NT2/D1 (cell line): ENCODE measurements at regions not wholly inside any gene's neighbourhood (a gene's known extent, or its start where the extent isn't known, plus 50 kb on each side); places are given as distances from the start of the nearest gene placed in this dataset.

ENCODE experiments used
- DNase-seq: peaks from one replicate; pipeline ENCODE4 v3.0.0-alpha.2; 2011; ENCODE audit warnings: low read depth, low spot score
- H3K27me3 ChIP-seq: 2 replicates; pipeline ENCODE4 v1.6.0; 2011; ENCODE audit warnings: mild to moderate bottlenecking; ENCODE audit not compliant: insufficient read length, insufficient read depth
- H3K36me3 ChIP-seq: 2 replicates; pipeline ENCODE4 v1.6.1; 2011; ENCODE audit warnings: mild to moderate bottlenecking, low read length, mixed read lengths; ENCODE audit not compliant: insufficient read depth, insufficient read length
- H3K4me1 ChIP-seq: 2 replicates; pipeline ENCODE4 v1.5.1; 2011; ENCODE audit not compliant: insufficient read depth, insufficient read length
- H3K4me3 ChIP-seq: 2 replicates; pipeline ENCODE4 v1.5.1; 2011; ENCODE audit warnings: low read depth; ENCODE audit not compliant: insufficient read length
- H3K9ac ChIP-seq: 2 replicates; pipeline ENCODE4 v1.6.0; 2011; ENCODE audit warnings: low read depth; ENCODE audit not compliant: insufficient read length
- H3K9me3 ChIP-seq: 2 replicates; pipeline ENCODE4 v1.5.1; 2011; ENCODE audit warnings: mild to moderate bottlenecking, low read length; ENCODE audit not compliant: insufficient read depth
- SUZ12 ChIP-seq: IDR thresholded peaks from 2 replicates; pipeline ENCODE4 v1.6.1; 2011; ENCODE audit not compliant: insufficient read length, insufficient read depth; ENCODE audit errors: extremely low read depth
- YY1 ChIP-seq: IDR thresholded peaks from 2 replicates; pipeline ENCODE4 v1.6.1; 2011; ENCODE audit not compliant: insufficient read length, insufficient read depth
- ZNF274 ChIP-seq: IDR thresholded peaks from 2 replicates; pipeline ENCODE4 v1.6.1; 2011; ENCODE audit warnings: mild to moderate bottlenecking, low read depth, low read length

DNA sequence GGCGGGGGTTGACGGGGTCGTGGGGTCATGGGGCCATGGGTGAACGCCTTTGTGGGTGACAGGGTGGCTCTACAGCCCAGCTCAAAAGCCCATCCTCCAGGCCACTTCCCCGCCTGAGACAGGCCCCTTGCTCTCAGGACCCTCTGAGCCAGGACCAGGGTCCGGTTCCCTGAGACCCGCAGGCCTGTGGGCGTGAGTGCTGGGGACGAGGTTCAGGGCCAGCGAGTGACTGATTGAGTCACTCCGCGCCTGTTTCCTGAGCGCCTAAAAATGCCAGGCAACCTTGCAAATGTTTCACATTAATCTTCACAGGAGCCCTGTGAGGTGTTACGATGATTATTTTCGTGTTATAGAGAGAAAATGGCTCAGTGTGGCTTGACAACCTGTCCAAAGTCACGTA, 97.8 kb downstream of the ZNF674 start:
- Histone ChIP-seq H3K4me3 (peak overlapping the region; percentile 67), H3K9ac (peak overlapping the region; percentile 76), H3K4me1 (peaks cover 4% of the 10 kb centered on the region), H3K27me3 (no peaks in the 10 kb centered on the region), H3K9me3 (no peaks in the 10 kb centered on the region), H3K36me3 (peaks cover 41% of the 10 kb centered on the region)
- no peak for DNase-seq
- TF ChIP-seq ZNF274 = no peak
- TF ChIP-seq SUZ12 = no peak
- no peak for TF ChIP-seq YY1

GRCh38 chrX:46446727-46447378, 98.4 kb downstream of the ZNF674 start:
- Histone ChIP-seq H3K9me3 (no peaks in the 10 kb centered on the region), H3K4me3 (peak overlapping the region; percentile 67), H3K9ac (peak overlapping the region; percentile 90), H3K27me3 (no peaks in the 10 kb centered on the region), H3K4me1 (peaks cover 4% of the 10 kb centered on the region), H3K36me3 (peaks cover 36% of the 10 kb centered on the region)
- TF ChIP-seq SUZ12 (no peak), YY1 (peak; percentile 87)
- DNase-seq = peak; percentile 82

- no peak for TF ChIP-seq SUZ12
- peak; percentile 13 for TF ChIP-seq YY1
- H3K4me3 ChIP-seq = no peak overlapping the region
Observed at GRCh38 chrX:46444011-46444410, 101.2 kb downstream of the ZNF674 start.

DNA sequence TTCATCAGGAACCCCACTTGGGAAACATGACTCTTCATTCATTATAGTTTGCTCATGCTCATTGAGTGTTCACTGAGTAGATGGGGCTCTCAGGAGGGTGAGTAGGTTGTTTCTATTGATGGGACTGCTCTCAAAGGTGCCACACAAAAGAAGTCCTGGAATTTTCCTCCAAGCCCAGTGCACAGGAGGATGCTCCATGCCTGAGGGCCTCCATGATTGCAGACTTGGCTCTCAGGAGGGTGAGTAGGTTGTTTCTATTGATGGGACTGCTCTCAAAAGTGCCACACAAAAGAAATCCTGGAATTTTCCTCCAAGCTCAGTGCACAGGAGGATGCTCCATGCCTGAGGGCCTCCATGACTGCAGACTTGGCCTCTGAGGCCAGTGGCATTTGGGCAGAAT, 108.5 kb downstream of the ZNF674 start:
- Histone ChIP-seq H3K9ac (no peak overlapping the region), H3K4me1 (no peaks in the 10 kb centered on the region), H3K36me3 (no peaks in the 10 kb centered on the region), H3K9me3 (no peaks in the 10 kb centered on the region), H3K27me3 (no peaks in the 10 kb centered on the region), H3K4me3 (no peak overlapping the region)
- TF ChIP-seq ZNF274 (no peak), SUZ12 (no peak), YY1 (no peak)
- no peak for DNase-seq

More at GRCh38 chrX:46444011-46444410, 101.2 kb downstream of the ZNF674 start:
- no peak overlapping the region for H3K9ac ChIP-seq
- peaks cover 10% of the 10 kb centered on the region for H3K36me3 ChIP-seq
- H3K4me1 ChIP-seq = peaks cover 4% of the 10 kb centered on the region
- H3K27me3 ChIP-seq = no peaks in the 10 kb centered on the region
- no peaks in the 10 kb centered on the region for H3K9me3 ChIP-seq
- DNase-seq = peak; percentile 25

DNA sequence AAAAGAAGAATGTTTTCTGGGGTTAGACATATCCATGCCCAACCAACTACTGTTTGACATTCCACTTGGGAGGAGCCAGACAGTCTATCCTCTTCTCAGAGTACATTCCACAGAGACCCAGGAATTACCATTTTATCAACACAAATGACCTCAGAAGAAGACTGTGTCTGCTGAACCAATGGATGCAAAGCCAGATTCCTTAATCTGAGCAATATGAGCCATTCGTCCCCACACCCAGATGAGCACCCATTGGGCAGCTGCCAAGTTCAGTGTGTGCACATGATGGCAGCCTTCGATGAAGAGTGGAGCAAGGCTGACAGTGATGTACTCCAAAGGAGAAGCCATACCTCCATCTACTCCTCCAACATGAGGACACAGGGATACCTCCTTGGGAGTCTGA, 111.3 kb downstream of the ZNF674 start:
- Histone ChIP-seq H3K9ac (no peak overlapping the region), H3K9me3 (no peaks in the 10 kb centered on the region), H3K4me1 (no peaks in the 10 kb centered on the region), H3K4me3 (no peak overlapping the region), H3K36me3 (no peaks in the 10 kb centered on the region), H3K27me3 (no peaks in the 10 kb centered on the region)
- DNase-seq = no peak
- TF ChIP-seq ZNF274 = no peak
- TF ChIP-seq YY1 = no peak
- TF ChIP-seq SUZ12 = no peak

- H3K4me1 ChIP-seq = no peaks in the 10 kb centered on the region
- H3K27me3 ChIP-seq = no peaks in the 10 kb centered on the region
- H3K36me3 ChIP-seq = no peaks in the 10 kb centered on the region
- no peaks in the 10 kb centered on the region for H3K9me3 ChIP-seq
- DNase-seq = peak; percentile 49
- no peak overlapping the region for H3K4me3 ChIP-seq
- TF ChIP-seq SUZ12 (no peak), ZNF274 (no peak), YY1 (no peak)
- H3K9ac ChIP-seq = no peak overlapping the region
Observed at GRCh38 chrX:46408553-46409407, 136.4 kb downstream of the ZNF674 start.

DNA sequence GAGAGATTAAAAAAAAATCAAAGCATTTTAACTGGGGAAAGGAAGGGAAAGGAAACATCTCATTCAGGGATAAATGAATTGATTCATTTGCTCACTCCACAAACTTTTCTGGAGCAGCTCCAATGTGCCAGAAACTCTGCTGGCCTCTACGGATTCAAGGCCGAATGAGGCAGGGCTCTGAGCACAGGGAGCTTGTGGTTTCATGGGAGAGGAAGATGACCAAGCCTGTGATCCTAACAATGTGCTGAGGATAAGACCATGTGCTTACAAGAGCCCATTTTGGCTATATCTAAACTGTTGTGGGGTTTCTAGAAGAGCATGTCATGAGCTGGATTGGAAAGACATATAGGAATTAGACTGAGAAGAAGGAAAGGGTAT, 137.5 kb downstream of the ZNF674 start:
- no peak for TF ChIP-seq YY1
- no peak for TF ChIP-seq ZNF274
- TF ChIP-seq SUZ12 = no peak
- H3K4me3 ChIP-seq = no peak overlapping the region
- no peaks in the 10 kb centered on the region for H3K9me3 ChIP-seq
- H3K36me3 ChIP-seq = no peaks in the 10 kb centered on the region
- no peak for DNase-seq
- H3K4me1 ChIP-seq = no peaks in the 10 kb centered on the region
- H3K9ac ChIP-seq = no peak overlapping the region
- H3K27me3 ChIP-seq = no peaks in the 10 kb centered on the region
